HepG2 (cell line): ENCODE measurements at regions not wholly inside any gene's neighbourhood (a gene's known extent, or its start where the extent isn't known, plus 50 kb on each side); places are given as distances from the start of the nearest gene placed in this dataset.
"Not testable (repeated sequence)": the region's sequence is repeated elsewhere in the genome, so short reads cannot be mapped to it uniquely, and the experiment has no call there.

Source experiments
- ATAC-seq: fragments of 200-7000 bp; cut with Tn5 transposase; 3 replicates; pipeline ENCODE4 v1.9.1; 2020; ENCODE audit warnings: mild to moderate bottlenecking, moderate library complexity
- BruUV-seq: library from RNA; stranded (reverse); fragments of 400-500 nt; replicated peaks from 2 replicates; lab custom pipeline; 2021; lab: Mats Ljungman, UMichigan
- CTCF ChIA-PET: fragments of 300-600 bp; formaldehyde crosslinking; extraction: SDS; loops from one replicate; lab custom pipeline; 2021; ENCODE audit warnings: low total read pairs, inconsistent platforms, low intra/inter-chr PET ratio; lab: Yijun Ruan, JAX
- POLR2A ChIA-PET: fragments of 350-600 bp; sonication (Branson Sonifier 250); formaldehyde crosslinking; loops from one replicate; lab custom pipeline; 2020; ENCODE audit warnings: antibody characterized with exemption, inconsistent platforms; lab: Yijun Ruan, JAX
- DNase-seq: peaks from one replicate; pipeline ENCODE4 v3.0.0-alpha.2; 2015; ENCODE audit warnings: low spot score
- FAIRE-seq: peaks from 3 replicates; lab custom pipeline; 2011; peaks lifted over from hg19 to GRCh38; lab: Jason Lieb, UNC
- H2AFZ ChIP-seq: one replicate; pipeline ENCODE4 v1.6.1; 2011; ENCODE audit warnings: low read length, inconsistent platforms
- H3K27ac ChIP-seq: fragments of 300-600 bp; 3 replicates; pipeline ENCODE4 v1.8.0; 2011; ENCODE audit warnings: mixed run types, mild to moderate bottlenecking, mixed read lengths, low read length, inconsistent platforms; ENCODE audit not compliant: insufficient read depth; ENCODE audit errors: extremely low read length
- H3K27me3 ChIP-seq, 2 experiments: fragments of 200-600 bp in 1 of 2; 2 replicates in 1 of 2; 3 replicates in 1 of 2; pipeline versions ENCODE4 v1.6.0 to v1.8.0; 2011; ENCODE audit warnings: low read length in 2 of 2, mild to moderate bottlenecking in 2 of 2, moderate library complexity in 2 of 2, inconsistent platforms in 1 of 2; ENCODE audit not compliant: insufficient read depth in 2 of 2, control insufficient read depth in 1 of 2
- H3K36me3 ChIP-seq, 2 experiments: fragments of 200-600 bp in 1 of 2; replicated peaks in 1 of 2; 2 replicates in 1 of 2; 3 replicates in 1 of 2; pipeline versions ENCODE4 v1.5.1 to v1.8.0; 2011; ENCODE audit warnings: low read length in 2 of 2, inconsistent platforms in 1 of 2; ENCODE audit not compliant: insufficient read depth in 2 of 2, control insufficient read depth in 1 of 2
- H3K4me1 ChIP-seq: 2 replicates; pipeline ENCODE4 v1.5.1; 2012; ENCODE audit warnings: low read length, inconsistent platforms; ENCODE audit not compliant: insufficient read depth
- H3K4me2 ChIP-seq: 2 replicates; pipeline ENCODE4 v1.6.0; 2011; ENCODE audit warnings: low read depth, low read length, inconsistent platforms
- H3K4me3 ChIP-seq, 3 experiments: fragments of 200-600 bp in 1 of 3; sonication (generic), shearing (Covaris generic) in 1 of 3; replicated peaks in 1 of 3; 2 replicates each; pipeline ENCODE4 v1.5.1; 2011 to 2016; ENCODE audit warnings: low read length in 3 of 3, inconsistent platforms in 2 of 3, low read depth in 2 of 3, mild to moderate bottlenecking in 2 of 3, control low read depth in 1 of 3, mixed read lengths in 1 of 3; ENCODE audit not compliant: insufficient read depth in 1 of 3
- H3K79me2 ChIP-seq: one replicate; pipeline ENCODE4 v1.6.1; 2011; ENCODE audit warnings: low read length, inconsistent platforms; ENCODE audit not compliant: insufficient read depth
- H3K9ac ChIP-seq: 2 replicates; pipeline ENCODE4 v1.6.0; 2011; ENCODE audit warnings: mild to moderate bottlenecking, low read depth, low read length, inconsistent platforms; ENCODE audit not compliant: insufficient read depth
- H3K9me3 ChIP-seq: 2 replicates; pipeline ENCODE4 v1.5.1; 2012; ENCODE audit warnings: mild to moderate bottlenecking, low read length
- H4K20me1 ChIP-seq: 2 replicates; pipeline ENCODE4 v1.6.0; 2011; ENCODE audit warnings: inconsistent platforms, mild to moderate bottlenecking, low read length, moderate library complexity; ENCODE audit not compliant: insufficient read depth
- ARNT ChIP-seq: fragments of 450-650 bp; IDR thresholded peaks from 2 replicates; pipeline ENCODE4 v1.6.1; 2017
- ATF6 ChIP-seq: sonication (generic); formaldehyde crosslinking; conservative IDR thresholded peaks from 2 replicates; pipeline ENCODE4 v1.4.0; 2020; ENCODE audit warnings: missing genetic modification reagents
- ETS1 ChIP-seq: sonication (generic); formaldehyde crosslinking; IDR thresholded peaks from 2 replicates; pipeline ENCODE4 v1.4.0; 2020; ENCODE audit warnings: missing genetic modification reagents
- GATA4 ChIP-seq: sonication (generic); IDR thresholded peaks from 2 replicates; pipeline ENCODE4 v1.6.1; 2016; ENCODE audit warnings: antibody characterized with exemption, low read depth, borderline replicate concordance
- HDAC1 ChIP-seq: sonication (generic); formaldehyde crosslinking; IDR thresholded peaks from 2 replicates; pipeline ENCODE4 v1.5.1; 2020; ENCODE audit warnings: mild to moderate bottlenecking, missing genetic modification reagents
- NR0B2 ChIP-seq: sonication (generic); formaldehyde crosslinking; IDR thresholded peaks from 2 replicates; pipeline ENCODE4 v1.4.0; 2020; ENCODE audit warnings: mild to moderate bottlenecking, missing genetic modification reagents
- PHB2 ChIP-seq: fragments of 450-650 bp; IDR thresholded peaks from 2 replicates; pipeline ENCODE4 v1.6.1; 2018; ENCODE audit not compliant: partially characterized antibody
- PHF5A ChIP-seq: IDR thresholded peaks from one replicate; pipeline ENCODE4 v1.6.1; 2018; ENCODE audit warnings: low read depth, missing genetic modification reagents; ENCODE audit not compliant: unreplicated experiment
- RARA ChIP-seq: IDR thresholded peaks from 2 replicates; pipeline ENCODE4 v1.6.1; 2016; ENCODE audit warnings: missing genetic modification reagents, missing compliant biosample characterization
- REPIN1 ChIP-seq: sonication (generic); formaldehyde crosslinking; IDR thresholded peaks from 2 replicates; pipeline ENCODE4 v1.8.0; 2022; ENCODE audit warnings: missing genetic modification reagents, low read depth, mild to moderate bottlenecking, borderline replicate concordance
- SRSF1 ChIP-seq: fragments of 200-400 bp; formaldehyde crosslinking; optimal IDR thresholded peaks from 2 replicates; pipeline ENCODE3; 2017; ENCODE audit warnings: mild to moderate bottlenecking, low read depth, low read length, moderate library complexity
- ZBTB25 ChIP-seq: IDR thresholded peaks from 2 replicates; pipeline ENCODE4 v1.6.1; 2018; ENCODE audit warnings: missing genetic modification reagents
- ZMYM3 ChIP-seq: sonication (generic); formaldehyde crosslinking; IDR thresholded peaks from 2 replicates; pipeline ENCODE4 v1.5.1; 2020; ENCODE audit warnings: mild to moderate bottlenecking, missing genetic modification reagents
- ZNF598 ChIP-seq: sonication (generic); formaldehyde crosslinking; IDR thresholded peaks from 2 replicates; pipeline ENCODE4 v1.5.1; 2020; ENCODE audit warnings: mild to moderate bottlenecking, missing genetic modification reagents, borderline replicate concordance
- ZNF878 ChIP-seq: sonication (generic); formaldehyde crosslinking; IDR thresholded peaks from 2 replicates; pipeline ENCODE4 v1.8.1; 2023; ENCODE audit warnings: mild to moderate bottlenecking, missing genetic modification reagents, moderate library complexity
- WGBS: methylation state at CpG from one replicate; pipeline ENCODE4 v1.1.6; 2017; ENCODE audit warnings: low lambda C conversion rate; 5-methylcytosine and 5-hydroxymethylcytosine counted together
- in situ Hi-C: cut with HindIII; loops from 2 replicates; pipeline ENCODE4 v1.10.0; 2017; ENCODE audit warnings: low pct_unique_long_range_greater_than_20kb; ENCODE audit not compliant: extremely low pct_ligation_motif_present
- intact Hi-C: fragments of 100-400 bp; cut with micrococcal nuclease; formaldehyde crosslinking; loops from one replicate; pipeline ENCODE4 v1.10.0; 2022; ENCODE audit not compliant: unreplicated experiment

GRCh38 chr10:120239695-120240094 is 217.3 kb upstream of the PLPP4 start:
- intact Hi-C loops, H3K9ac ChIP-seq, DNase-seq, H3K27ac ChIP-seq, H3K27me3 ChIP-seq, H3K4me3 ChIP-seq, H3K36me3 ChIP-seq, in situ Hi-C loops, H2AFZ ChIP-seq, BruUV-seq, H3K4me2 ChIP-seq, ATAC-seq, H3K79me2 ChIP-seq, FAIRE-seq, H4K20me1 ChIP-seq, H3K4me1 ChIP-seq, CTCF ChIA-PET, POLR2A ChIA-PET, H3K9me3 ChIP-seq: not testable (repeated sequence)
- 0% methylated on average over 1 of the region's 12 CpGs for WGBS

- CTCF ChIA-PET, result no interaction called here
- POLR2A ChIA-PET, result no interaction called here
- H4K20me1 ChIP-seq, result no peaks in the 10 kb centered on the region
- H3K36me3 ChIP-seq, result no peaks in the 10 kb centered on the region
- ATAC-seq (no peak), DNase-seq (no peak), FAIRE-seq (no peak)
- no peaks in the 10 kb centered on the region for H3K9me3 ChIP-seq
- BruUV-seq, result no TSS peak
- H3K79me2 ChIP-seq, result no peaks in the 10 kb centered on the region
- in situ Hi-C loops (no loop called here), intact Hi-C loops (no loop called here)
- H3K27ac ChIP-seq, result no peak overlapping the region
- H3K4me3 ChIP-seq, result no peak overlapping the region
- no peak overlapping the region for H2AFZ ChIP-seq
- WGBS, result 32% methylated on average over 12 of the region's 13 CpGs
- no peaks in the 10 kb centered on the region; a peak in 2 of 5 replicates for H3K27me3 ChIP-seq
- H3K9ac ChIP-seq, result no peak overlapping the region
- H3K4me2 ChIP-seq, result no peak overlapping the region
- H3K4me1 ChIP-seq, result no peaks in the 10 kb centered on the region
- TF ChIP-seq ZMYM3 (CRISPR knock-in tag) (no peak), GATA4 (no peak), PHF5A (CRISPR knock-in tag) (no peak), ZNF598 (CRISPR knock-in tag) (no peak), ZNF878 (no peak), HDAC1 (no peak), NR0B2 (CRISPR knock-in tag) (no peak), REPIN1 (CRISPR knock-in tag) (no peak), ZBTB25 (CRISPR knock-in tag) (no peak), RARA (no peak), ETS1 (CRISPR knock-in tag) (no peak), ARNT (no peak), ATF6 (CRISPR knock-in tag) (no peak), PHB2 (no peak), SRSF1 (no peak)
These were observed 205.1 kb upstream of the PLPP4 start for GRCh38 chr10:120251821-120252442.
